T-helper 2 cell treated with Interferon-gamma antibody and Interleukin-4, amounts not matched to agents 5 μg/mL and 100 μg/mL, for 36 hours (primary cell): ENCODE measurements at regions not wholly inside any gene's neighbourhood (a gene's known extent, or its start where the extent isn't known, plus 50 kb on each side); places are given as distances from the start of the nearest gene placed in this dataset.

Source experiments
- DNase-seq: peaks from one replicate; pipeline ENCODE4 v3.0.0; 2021; ENCODE audit warnings: low spot score
- H3K27ac Mint-ChIP-seq: one replicate; pipeline ENCODE4 v1.8.0; 2021; ENCODE audit warnings: mild to moderate bottlenecking, mixed read lengths
- H3K27me3 Mint-ChIP-seq: one replicate; pipeline ENCODE4 v1.8.0; 2021; ENCODE audit warnings: low read depth, mixed read lengths
- H3K36me3 Mint-ChIP-seq: one replicate; pipeline ENCODE4 v1.8.0; 2021; ENCODE audit warnings: low read depth, mixed read lengths
- H3K4me1 Mint-ChIP-seq: one replicate; pipeline ENCODE4 v1.8.0; 2021; ENCODE audit warnings: low read depth, mixed read lengths
- H3K4me3 Mint-ChIP-seq: one replicate; pipeline ENCODE4 v1.8.0; 2022; ENCODE audit warnings: mild to moderate bottlenecking, moderate library complexity, mixed read lengths
- H3K9me3 Mint-ChIP-seq: one replicate; pipeline ENCODE4 v1.8.0; 2021; ENCODE audit warnings: mixed read lengths

- no peak for DNase-seq
- Mint-ChIP-seq H3K4me3 (no peak overlapping the region), H3K27me3 (peaks cover 22% of the 10 kb centered on the region), H3K36me3 (no peaks in the 10 kb centered on the region), H3K9me3 (no peaks in the 10 kb centered on the region), H3K27ac (no peak overlapping the region), H3K4me1 (no peaks in the 10 kb centered on the region)
These were observed 193.1 kb downstream of the SMAD2 start for GRCh38 chr18:47737198-47737830.

- Mint-ChIP-seq H3K36me3 (no peaks in the 10 kb centered on the region), H3K9me3 (no peaks in the 10 kb centered on the region), H3K27me3 (peaks cover 16% of the 10 kb centered on the region), H3K4me1 (no peaks in the 10 kb centered on the region), H3K4me3 (no peak overlapping the region), H3K27ac (no peak overlapping the region)
- DNase-seq, result no peak
These were observed 193.9 kb downstream of the SMAD2 start for GRCh38 chr18:47736376-47737140.

GRCh38 chr18:47735041-47735702 lies 195.3 kb downstream of the SMAD2 start:
- no peak overlapping the region for H3K27ac Mint-ChIP-seq
- H3K27me3 Mint-ChIP-seq, result peaks cover 10% of the 10 kb centered on the region
- no peaks in the 10 kb centered on the region for H3K9me3 Mint-ChIP-seq
- H3K36me3 Mint-ChIP-seq, result no peaks in the 10 kb centered on the region
- no peak overlapping the region for H3K4me3 Mint-ChIP-seq
- H3K4me1 Mint-ChIP-seq, result no peaks in the 10 kb centered on the region
- DNase-seq, result no peak

- no peaks in the 10 kb centered on the region for H3K4me1 Mint-ChIP-seq
- H3K9me3 Mint-ChIP-seq, result no peaks in the 10 kb centered on the region
- no peak for DNase-seq
- H3K36me3 Mint-ChIP-seq, result no peaks in the 10 kb centered on the region
- H3K27ac Mint-ChIP-seq, result no peak overlapping the region
- no peak overlapping the region for H3K4me3 Mint-ChIP-seq
- peaks cover 8% of the 10 kb centered on the region for H3K27me3 Mint-ChIP-seq
These were observed 199.2 kb downstream of the SMAD2 start for GRCh38 chr18:47731276-47731675.

GRCh38 chr18:47730795-47731194 lies 199.7 kb downstream of the SMAD2 start:
- H3K9me3 Mint-ChIP-seq, result no peaks in the 10 kb centered on the region
- H3K36me3 Mint-ChIP-seq, result no peaks in the 10 kb centered on the region
- H3K27me3 Mint-ChIP-seq, result peaks cover 8% of the 10 kb centered on the region
- DNase-seq, result no peak
- no peak overlapping the region for H3K27ac Mint-ChIP-seq
- no peak overlapping the region for H3K4me3 Mint-ChIP-seq
- H3K4me1 Mint-ChIP-seq, result no peaks in the 10 kb centered on the region

- Mint-ChIP-seq H3K27ac (no peak overlapping the region), H3K9me3 (no peaks in the 10 kb centered on the region), H3K27me3 (peaks cover 4% of the 10 kb centered on the region), H3K4me3 (no peak overlapping the region), H3K36me3 (no peaks in the 10 kb centered on the region), H3K4me1 (no peaks in the 10 kb centered on the region)
- no peak for DNase-seq
These were observed 201.1 kb downstream of the SMAD2 start for GRCh38 chr18:47729356-47729755.

- no peaks in the 10 kb centered on the region for H3K36me3 Mint-ChIP-seq
- H3K27me3 Mint-ChIP-seq, result peaks cover 4% of the 10 kb centered on the region
- no peaks in the 10 kb centered on the region for H3K9me3 Mint-ChIP-seq
- H3K27ac Mint-ChIP-seq, result no peak overlapping the region
- H3K4me1 Mint-ChIP-seq, result no peaks in the 10 kb centered on the region
- no peak overlapping the region for H3K4me3 Mint-ChIP-seq
- no peak for DNase-seq
These were observed 201.5 kb downstream of the SMAD2 start for GRCh38 chr18:47728921-47729320.

- H3K9me3 Mint-ChIP-seq, result no peaks in the 10 kb centered on the region
- H3K36me3 Mint-ChIP-seq, result no peaks in the 10 kb centered on the region
- H3K27ac Mint-ChIP-seq, result no peak overlapping the region
- no peak overlapping the region for H3K4me3 Mint-ChIP-seq
- peaks cover 4% of the 10 kb centered on the region for H3K27me3 Mint-ChIP-seq
- H3K4me1 Mint-ChIP-seq, result no peaks in the 10 kb centered on the region
- no peak for DNase-seq
These were observed 203.1 kb downstream of the SMAD2 start for GRCh38 chr18:47727409-47727808.

- H3K4me1 Mint-ChIP-seq, result no peaks in the 10 kb centered on the region
- no peak overlapping the region for H3K4me3 Mint-ChIP-seq
- DNase-seq, result no peak
- peaks cover 4% of the 10 kb centered on the region for H3K27me3 Mint-ChIP-seq
- no peaks in the 10 kb centered on the region for H3K36me3 Mint-ChIP-seq
- no peaks in the 10 kb centered on the region for H3K9me3 Mint-ChIP-seq
- no peak overlapping the region for H3K27ac Mint-ChIP-seq
These were observed 203.9 kb downstream of the SMAD2 start for GRCh38 chr18:47726550-47726949.

GRCh38 chr18:47725656-47726055 lies 204.8 kb downstream of the SMAD2 start:
- H3K27ac Mint-ChIP-seq, result no peak overlapping the region
- no peak for DNase-seq
- no peak overlapping the region for H3K4me3 Mint-ChIP-seq
- no peaks in the 10 kb centered on the region for H3K4me1 Mint-ChIP-seq
- H3K36me3 Mint-ChIP-seq, result no peaks in the 10 kb centered on the region
- H3K27me3 Mint-ChIP-seq, result peaks cover 4% of the 10 kb centered on the region
- no peaks in the 10 kb centered on the region for H3K9me3 Mint-ChIP-seq

- no peak overlapping the region for H3K4me3 Mint-ChIP-seq
These were observed 206.1 kb downstream of the SMAD2 start for GRCh38 chr18:47724186-47724975.

GRCh38 chr18:47721876-47722275 lies 208.6 kb downstream of the SMAD2 start:
- H3K9me3 Mint-ChIP-seq, result no peaks in the 10 kb centered on the region
- H3K36me3 Mint-ChIP-seq, result no peaks in the 10 kb centered on the region
- no peak overlapping the region for H3K27ac Mint-ChIP-seq
- no peaks in the 10 kb centered on the region for H3K4me1 Mint-ChIP-seq
- H3K4me3 Mint-ChIP-seq, result no peak overlapping the region
- no peak for DNase-seq
- peaks cover under 1% of the 10 kb centered on the region for H3K27me3 Mint-ChIP-seq

More at GRCh38 chr18:47724186-47724975, 206.1 kb downstream of the SMAD2 start:
- Mint-ChIP-seq H3K27ac (no peak overlapping the region), H3K27me3 (peaks cover 4% of the 10 kb centered on the region), H3K36me3 (no peaks in the 10 kb centered on the region), H3K9me3 (no peaks in the 10 kb centered on the region), H3K4me1 (no peaks in the 10 kb centered on the region)
- no peak for DNase-seq

- Mint-ChIP-seq H3K27me3 (no peaks in the 10 kb centered on the region), H3K4me3 (no peak overlapping the region), H3K27ac (no peak overlapping the region), H3K4me1 (no peaks in the 10 kb centered on the region), H3K9me3 (no peaks in the 10 kb centered on the region), H3K36me3 (no peaks in the 10 kb centered on the region)
- DNase-seq, result no peak
These were observed 209.7 kb downstream of the SMAD2 start for GRCh38 chr18:47720741-47721140.
